ENCODE measurements at regions not wholly inside any gene's neighbourhood (a gene's known extent, or its start where the extent isn't known, plus 50 kb on each side); places are given as distances from the start of the nearest gene placed in this dataset.

DNA sequence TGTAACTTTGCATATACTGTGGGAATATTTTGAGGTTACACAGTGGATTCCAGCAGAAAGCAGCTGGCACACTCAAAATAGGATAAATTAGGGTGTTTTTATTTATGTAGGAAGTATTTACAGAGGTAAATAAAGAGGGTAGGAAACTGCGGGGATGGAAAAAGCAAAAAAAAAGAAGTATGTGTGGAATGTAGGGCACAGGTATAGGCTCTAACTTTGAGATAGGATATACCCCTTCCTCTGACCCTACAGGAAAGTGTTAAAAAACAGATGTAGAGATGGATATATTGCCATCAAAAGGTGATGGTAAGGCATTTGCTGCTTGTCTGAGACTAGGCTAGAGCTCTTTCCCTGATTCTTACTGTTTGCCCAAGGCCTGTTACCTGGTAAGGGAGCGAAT, 173.1 kb upstream of the ANK2 start:
- no CpG with 5 or more reads among the region's 2 CpGs for WGBS (ENCODE audit: insufficient coverage)
- Histone ChIP-seq H3K4me3 (ENCODE audit: control extremely low read depth in 1 of 5, extremely low read depth in 1 of 5, insufficient read depth in 1 of 5, low read depth in 2 of 5, low read length in 4 of 5) (no peak overlapping the region), H2AFZ (ENCODE audit: insufficient read depth, low read depth, low read length, poor library complexity, severe bottlenecking) (no peak overlapping the region), H4K20me1 (ENCODE audit: control insufficient read depth, insufficient read depth, low read length, poor library complexity, severe bottlenecking) (no peaks in the 10 kb centered on the region), H3K9ac (ENCODE audit: low read length) (no peak overlapping the region), H3K4me2 (replicated peaks; ENCODE audit: low read depth, low read length, poor library complexity, severe bottlenecking) (no peak overlapping the region), H3K9me3 (ENCODE audit: control extremely low read depth in 1 of 3, control insufficient read depth in 2 of 3, insufficient read depth in 1 of 3, low read length in 2 of 3) (no peaks in the 10 kb centered on the region), H3K27me3 (replicated peaks in 1 of 4; ENCODE audit: control extremely low read depth in 1 of 4, control insufficient read depth in 3 of 4, insufficient read depth in 4 of 4, low read length in 3 of 4) (no peaks in the 10 kb centered on the region), H3K36me3 (replicated peaks in 1 of 2; ENCODE audit: control extremely low read depth in 1 of 2, control insufficient read depth in 1 of 2, extremely low read depth in 1 of 2, insufficient read depth in 2 of 2, low read length in 1 of 2) (no peaks in the 10 kb centered on the region), H3K79me2 (ENCODE audit: control insufficient read depth, insufficient read depth, low read length) (no peaks in the 10 kb centered on the region), H3K4me1 (ENCODE audit: control insufficient read depth in 2 of 2, insufficient read depth in 2 of 2, low read length in 2 of 2) (no peaks in the 10 kb centered on the region), H3K27ac (ENCODE audit: low read length in 2 of 2) (no peak overlapping the region)
- ChIA-PET POLR2A (no interaction called here), CTCF (no interaction called here)
- no peak for TF ChIP-seq EZH2 (IDR thresholded peaks at IDR 0.05; ENCODE audit: borderline replicate concordance, insufficient read depth, low read depth, low read length, poor library complexity, severe bottlenecking)
- ATAC-seq (ENCODE audit: low read depth) (no peak), DNase-seq (no peak)
- Mint-ChIP-seq H3K9me3 (ENCODE audit: insufficient read depth) (no peaks in the 10 kb centered on the region), H3K27ac (no peak overlapping the region), H3K4me1 (no peaks in the 10 kb centered on the region), H3K4me3 (no peak overlapping the region), H3K27me3 (peaks cover 3% of the 10 kb centered on the region)
- intact Hi-C loops (cut with micrococcal nuclease) = no loop called here

DNA sequence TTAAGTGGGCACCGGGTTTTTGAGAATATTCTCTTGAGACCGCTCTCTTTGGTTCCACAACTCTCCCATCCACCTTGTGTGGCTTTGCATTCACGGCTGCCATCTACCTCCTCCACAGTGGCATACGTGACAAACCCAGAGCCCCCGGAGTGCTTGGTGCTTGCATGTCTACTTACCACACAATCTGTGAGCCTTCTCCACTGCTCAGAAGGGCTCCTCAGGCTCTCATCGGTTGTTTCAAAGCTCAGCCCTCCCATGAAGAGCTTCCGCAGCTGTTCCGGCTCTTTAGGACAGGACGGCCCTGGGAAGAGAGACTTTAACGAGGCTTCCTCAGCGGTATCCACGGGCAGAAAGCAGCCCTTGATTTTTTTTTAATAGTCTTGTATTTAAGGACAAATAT, 167.6 kb upstream of the ANK2 start:
- Mint-ChIP-seq H3K27ac (no peak overlapping the region), H3K27me3 (peaks cover 2% of the 10 kb centered on the region), H3K9me3 (ENCODE audit: insufficient read depth) (no peaks in the 10 kb centered on the region), H3K4me3 (no peak overlapping the region), H3K4me1 (no peaks in the 10 kb centered on the region)
- no peaks in the 10 kb centered on the region for H3K79me2 ChIP-seq (ENCODE audit: control insufficient read depth, insufficient read depth, low read length)
- H2AFZ ChIP-seq (ENCODE audit: insufficient read depth, low read depth, low read length, poor library complexity, severe bottlenecking) = no peak overlapping the region
- WGBS (ENCODE audit: insufficient coverage) = 87% methylated on average over 6 of the region's 12 CpGs
- no peaks in the 10 kb centered on the region for H3K36me3 ChIP-seq (replicated peaks in 1 of 2; ENCODE audit: control extremely low read depth in 1 of 2, control insufficient read depth in 1 of 2, extremely low read depth in 1 of 2, insufficient read depth in 2 of 2, low read length in 1 of 2)
- no peak overlapping the region for H3K4me3 ChIP-seq (ENCODE audit: control extremely low read depth in 1 of 5, extremely low read depth in 1 of 5, insufficient read depth in 1 of 5, low read depth in 2 of 5, low read length in 4 of 5)
- intact Hi-C loops (cut with micrococcal nuclease) = no loop called here
- H3K27me3 ChIP-seq (replicated peaks in 1 of 4; ENCODE audit: control extremely low read depth in 1 of 4, control insufficient read depth in 3 of 4, insufficient read depth in 4 of 4, low read length in 3 of 4) = no peaks in the 10 kb centered on the region
- H3K27ac ChIP-seq (ENCODE audit: low read length in 2 of 2) = no peak overlapping the region
- H3K9ac ChIP-seq (ENCODE audit: low read length) = no peak overlapping the region
- ATAC-seq (ENCODE audit: low read depth) (no peak), DNase-seq (no peak)
- H4K20me1 ChIP-seq (ENCODE audit: control insufficient read depth, insufficient read depth, low read length, poor library complexity, severe bottlenecking) = no peaks in the 10 kb centered on the region
- ChIA-PET CTCF (no interaction called here), POLR2A (no interaction called here)
- H3K4me1 ChIP-seq (ENCODE audit: control insufficient read depth in 2 of 2, insufficient read depth in 2 of 2, low read length in 2 of 2) = no peaks in the 10 kb centered on the region
- H3K9me3 ChIP-seq (ENCODE audit: control extremely low read depth in 1 of 3, control insufficient read depth in 2 of 3, insufficient read depth in 1 of 3, low read length in 2 of 3) = no peaks in the 10 kb centered on the region
- H3K4me2 ChIP-seq (replicated peaks; ENCODE audit: low read depth, low read length, poor library complexity, severe bottlenecking) = no peak overlapping the region
- no peak for TF ChIP-seq EZH2 (IDR thresholded peaks at IDR 0.05; ENCODE audit: borderline replicate concordance, insufficient read depth, low read depth, low read length, poor library complexity, severe bottlenecking)

All from B cell (primary cell).